Large intestine (tissue), 3 donors: ENCODE measurements at regions not wholly inside any gene's neighbourhood (a gene's known extent, or its start where the extent isn't known, plus 50 kb on each side); places are given as distances from the start of the nearest gene placed in this dataset.

ENCODE experiments used
- DNase-seq, 2 donors: peaks; one replicate each; pipeline versions ENCODE4 v3.0.0 to v3.0.0-alpha.2; 2013
- H3K27ac ChIP-seq: one replicate; pipeline ENCODE4 v1.5.1; 2013; ENCODE audit warnings: low read length
- H3K27me3 ChIP-seq: 2 replicates; pipeline ENCODE4 v1.6.1; 2013; ENCODE audit warnings: low read length; ENCODE audit not compliant: control insufficient read depth, insufficient read depth
- H3K36me3 ChIP-seq: 2 replicates; pipeline ENCODE4 v1.6.1; 2013; ENCODE audit warnings: low read length; ENCODE audit not compliant: control insufficient read depth, insufficient read depth
- H3K4me1 ChIP-seq: one replicate; pipeline ENCODE4 v1.6.1; 2013; ENCODE audit warnings: low read length; ENCODE audit not compliant: control insufficient read depth, insufficient read depth
- H3K4me3 ChIP-seq: one replicate; pipeline ENCODE4 v1.5.1; 2013; ENCODE audit warnings: low read length
- H3K9me3 ChIP-seq: one replicate; pipeline ENCODE4 v1.6.1; 2013; ENCODE audit warnings: mild to moderate bottlenecking, low read depth, low read length, moderate library complexity; ENCODE audit not compliant: control insufficient read depth
- WGBS: methylation state at CpG from one replicate; pipeline ENCODE4 v1.1.5; 2013; ENCODE audit warnings: low lambda C conversion rate; ENCODE audit not compliant: insufficient coverage; 5-methylcytosine and 5-hydroxymethylcytosine counted together

- Histone ChIP-seq H3K36me3 (no peaks in the 10 kb centered on the region), H3K27me3 (no peaks in the 10 kb centered on the region), H3K27ac (no peak overlapping the region), H3K4me1 (no peaks in the 10 kb centered on the region), H3K9me3 (no peaks in the 10 kb centered on the region), H3K4me3 (no peak overlapping the region)
- no peak for DNase-seq
- no CpG with 5 or more reads among the region's 1 CpG for WGBS
Observed at GRCh38 chr3:154515921-154516320, 85.9 kb upstream of the GPR149 start.

- no peak overlapping the region for H3K4me3 ChIP-seq
- 100% methylated on average over 1 of the region's 2 CpGs for WGBS
- no peak for DNase-seq
- no peaks in the 10 kb centered on the region for H3K4me1 ChIP-seq
- no peak overlapping the region for H3K27ac ChIP-seq
- H3K9me3 ChIP-seq, result no peaks in the 10 kb centered on the region
- no peaks in the 10 kb centered on the region for H3K36me3 ChIP-seq
- H3K27me3 ChIP-seq, result no peaks in the 10 kb centered on the region
Observed at GRCh38 chr3:154510780-154511179, 80.8 kb upstream of the GPR149 start.

GRCh38 chr3:154507727-154508126 is 77.7 kb upstream of the GPR149 start:
- WGBS, result no CpG with 5 or more reads among the region's 2 CpGs
- Histone ChIP-seq H3K4me1 (no peaks in the 10 kb centered on the region), H3K27me3 (no peaks in the 10 kb centered on the region), H3K27ac (no peak overlapping the region), H3K9me3 (no peaks in the 10 kb centered on the region), H3K36me3 (no peaks in the 10 kb centered on the region), H3K4me3 (no peak overlapping the region)
- DNase-seq, result no peak

- DNase-seq, result no peak
- no peaks in the 10 kb centered on the region for H3K9me3 ChIP-seq
- H3K4me1 ChIP-seq, result no peaks in the 10 kb centered on the region
- no peaks in the 10 kb centered on the region for H3K27me3 ChIP-seq
- no peaks in the 10 kb centered on the region for H3K36me3 ChIP-seq
- no CpG with 5 or more reads among the region's 2 CpGs for WGBS
- no peak overlapping the region for H3K27ac ChIP-seq
- H3K4me3 ChIP-seq, result no peak overlapping the region
Observed at GRCh38 chr3:154496978-154497377, 67.0 kb upstream of the GPR149 start.

GRCh38 chr3:154496540-154496939 is 66.5 kb upstream of the GPR149 start:
- Histone ChIP-seq H3K27me3 (no peaks in the 10 kb centered on the region), H3K9me3 (no peaks in the 10 kb centered on the region), H3K36me3 (no peaks in the 10 kb centered on the region), H3K4me1 (no peaks in the 10 kb centered on the region), H3K27ac (no peak overlapping the region), H3K4me3 (no peak overlapping the region)
- DNase-seq, result no peak
- WGBS, result no CpG with 5 or more reads among the region's 2 CpGs

- WGBS, result no CpG with 5 or more reads among the region's 9 CpGs
- no peaks in the 10 kb centered on the region for H3K4me1 ChIP-seq
- no peak for DNase-seq
- no peaks in the 10 kb centered on the region for H3K9me3 ChIP-seq
- H3K4me3 ChIP-seq, result no peak overlapping the region
- no peaks in the 10 kb centered on the region for H3K36me3 ChIP-seq
- H3K27me3 ChIP-seq, result no peaks in the 10 kb centered on the region
- no peak overlapping the region for H3K27ac ChIP-seq
Observed at GRCh38 chr3:154486949-154487348, 57.0 kb upstream of the GPR149 start.

- Histone ChIP-seq H3K36me3 (no peaks in the 10 kb centered on the region), H3K9me3 (no peaks in the 10 kb centered on the region), H3K27ac (no peak overlapping the region), H3K4me1 (no peaks in the 10 kb centered on the region), H3K4me3 (no peak overlapping the region), H3K27me3 (no peaks in the 10 kb centered on the region)
- 100% methylated on average over 1 of the region's 3 CpGs for WGBS
- DNase-seq, result no peak
Observed at GRCh38 chr3:154482507-154482906, 52.5 kb upstream of the GPR149 start.

GRCh38 chr3:154480033-154480432 is 50.0 kb upstream of the GPR149 start:
- 100% methylated on average over 1 of the region's 4 CpGs for WGBS

More at GRCh38 chr3:154480033-154480432, 50.0 kb upstream of the GPR149 start:
- Histone ChIP-seq H3K27ac (no peak overlapping the region), H3K4me1 (no peaks in the 10 kb centered on the region), H3K4me3 (no peak overlapping the region), H3K36me3 (no peaks in the 10 kb centered on the region), H3K9me3 (no peaks in the 10 kb centered on the region), H3K27me3 (no peaks in the 10 kb centered on the region)
- DNase-seq, result no peak
